ENCODE measurements at regions not wholly inside any gene's neighbourhood (a gene's known extent, or its start where the extent isn't known, plus 50 kb on each side); places are given as distances from the start of the nearest gene placed in this dataset.

GRCh38 chr7:26048663-26049062 is 103.3 kb upstream of the NFE2L3 start:
- no peak for DNase-seq (ENCODE audit: low read depth)

- no peak for DNase-seq (ENCODE audit: low read depth)
Measured at GRCh38 chr7:26049081-26049480, 102.9 kb upstream of the NFE2L3 start.

DNA sequence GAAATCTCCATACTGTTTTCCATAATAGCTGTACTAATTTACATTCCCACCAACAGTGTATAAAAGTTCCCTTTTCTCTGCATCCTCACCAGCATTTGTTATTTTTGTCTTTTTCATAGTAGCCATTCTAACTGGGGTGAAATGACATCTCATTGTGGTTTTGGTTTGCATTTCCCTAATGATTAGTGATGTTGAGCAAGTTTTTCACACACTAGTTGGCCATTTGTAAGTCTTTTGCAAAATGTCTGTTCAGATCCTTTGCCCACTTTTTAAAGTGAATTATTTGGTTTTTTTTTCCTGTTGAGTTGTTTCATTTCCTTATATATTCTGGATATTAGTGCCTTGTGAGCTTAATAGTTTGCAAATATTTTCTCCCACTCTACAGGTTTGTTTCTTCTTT is 101.0 kb upstream of the NFE2L3 start:
- no peak for DNase-seq (ENCODE audit: low read depth)

- DNase-seq (ENCODE audit: low read depth) = no peak
Measured at GRCh38 chr7:26052706-26053105, 99.3 kb upstream of the NFE2L3 start.

GRCh38 chr7:26054386-26054785 is 97.6 kb upstream of the NFE2L3 start:
- no peak for DNase-seq (ENCODE audit: low read depth)

DNA sequence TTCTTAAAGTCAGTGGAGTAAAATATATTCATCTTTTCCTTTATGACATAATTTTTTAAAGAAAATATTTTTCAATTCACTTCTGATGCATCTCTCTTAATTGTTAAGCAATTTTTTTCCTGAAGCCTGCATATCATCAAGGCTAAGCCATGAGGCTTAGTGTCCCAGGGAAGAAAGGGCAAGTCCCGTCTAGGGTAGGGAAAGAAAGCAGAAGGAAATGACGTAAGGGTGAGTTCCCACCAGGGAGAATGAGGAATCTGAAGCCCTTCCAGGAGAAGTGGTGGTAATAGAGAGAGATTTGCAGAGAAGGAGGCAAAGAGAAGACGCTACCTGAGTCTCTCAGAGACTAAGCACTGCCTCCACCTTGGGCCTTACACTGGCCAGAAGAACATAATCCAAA is 96.8 kb upstream of the NFE2L3 start:
- no peak for DNase-seq (ENCODE audit: low read depth)

GRCh38 chr7:26060733-26061677 is 91.0 kb upstream of the NFE2L3 start:
- DNase-seq (ENCODE audit: low read depth) = no peak

DNA sequence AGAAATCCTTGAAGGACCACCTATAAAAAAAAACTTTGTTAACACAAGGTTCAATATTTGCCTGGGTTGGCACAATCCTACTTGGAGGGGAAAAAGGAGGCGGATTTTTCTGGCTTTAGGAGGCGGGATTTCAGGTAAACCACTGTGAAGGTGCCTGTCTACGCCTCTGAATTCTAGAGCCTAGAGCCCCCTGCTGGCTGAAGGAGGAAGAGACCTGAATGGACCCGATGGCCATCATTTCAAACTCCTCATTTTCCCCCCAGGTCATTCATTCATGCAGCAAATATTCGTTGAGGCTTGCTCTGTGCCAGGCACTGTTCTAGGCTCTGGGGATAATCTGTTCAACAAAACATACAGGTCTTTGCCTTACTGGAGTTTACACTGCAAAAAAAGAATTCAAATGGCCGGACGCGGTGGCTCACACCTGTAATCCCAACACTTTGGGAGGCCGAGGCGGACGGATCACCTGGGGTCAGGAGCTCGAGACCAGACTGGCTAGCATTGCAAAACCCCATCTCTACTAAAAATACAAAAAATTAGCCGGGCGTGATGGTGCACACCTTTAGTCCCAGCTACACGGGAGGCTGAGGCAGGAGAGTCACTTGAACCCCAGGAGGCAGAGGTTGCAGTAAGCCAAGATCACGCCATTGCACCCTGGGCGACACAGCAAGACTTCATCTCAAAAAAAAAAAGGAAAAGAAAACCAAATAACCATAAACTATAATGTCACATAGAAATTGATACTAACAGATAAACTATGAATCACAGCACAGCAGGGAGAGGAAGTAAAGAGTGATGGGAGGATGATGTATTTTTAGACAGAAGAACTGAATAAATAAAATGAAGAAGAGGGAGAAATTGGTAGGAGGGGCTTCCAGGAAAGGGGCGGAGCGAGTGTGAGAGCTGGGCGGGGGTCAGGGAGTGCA is 90.1 kb upstream of the NFE2L3 start:
- peak; percentile 10 for DNase-seq (ENCODE audit: low read depth)

GRCh38 chr7:26065652-26066051 is 86.3 kb upstream of the NFE2L3 start:
- DNase-seq (ENCODE audit: low read depth) = no peak

DNA sequence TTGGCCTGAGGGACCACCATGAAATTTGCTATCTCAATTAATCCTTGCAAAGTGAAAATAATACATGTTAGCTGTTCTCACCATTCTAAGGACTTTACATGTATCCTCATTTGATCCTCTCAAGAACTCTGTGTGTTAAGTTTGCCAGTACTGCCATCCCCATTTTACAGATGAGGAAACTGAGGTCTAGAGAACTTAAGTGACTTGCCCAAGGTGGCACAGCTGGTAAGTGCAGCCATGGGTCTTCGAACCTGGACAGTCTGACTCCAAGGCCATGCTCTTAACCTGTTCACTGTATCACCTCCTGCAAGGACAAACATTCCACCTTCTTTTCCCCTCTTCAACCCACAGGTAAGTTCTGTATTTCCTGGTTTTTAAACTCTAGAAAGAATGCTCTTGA is 85.3 kb upstream of the NFE2L3 start:
- DNase-seq (ENCODE audit: low read depth) = no peak

- DNase-seq (ENCODE audit: low read depth) = no peak
Measured at GRCh38 chr7:26070290-26070689, 81.7 kb upstream of the NFE2L3 start.

DNA sequence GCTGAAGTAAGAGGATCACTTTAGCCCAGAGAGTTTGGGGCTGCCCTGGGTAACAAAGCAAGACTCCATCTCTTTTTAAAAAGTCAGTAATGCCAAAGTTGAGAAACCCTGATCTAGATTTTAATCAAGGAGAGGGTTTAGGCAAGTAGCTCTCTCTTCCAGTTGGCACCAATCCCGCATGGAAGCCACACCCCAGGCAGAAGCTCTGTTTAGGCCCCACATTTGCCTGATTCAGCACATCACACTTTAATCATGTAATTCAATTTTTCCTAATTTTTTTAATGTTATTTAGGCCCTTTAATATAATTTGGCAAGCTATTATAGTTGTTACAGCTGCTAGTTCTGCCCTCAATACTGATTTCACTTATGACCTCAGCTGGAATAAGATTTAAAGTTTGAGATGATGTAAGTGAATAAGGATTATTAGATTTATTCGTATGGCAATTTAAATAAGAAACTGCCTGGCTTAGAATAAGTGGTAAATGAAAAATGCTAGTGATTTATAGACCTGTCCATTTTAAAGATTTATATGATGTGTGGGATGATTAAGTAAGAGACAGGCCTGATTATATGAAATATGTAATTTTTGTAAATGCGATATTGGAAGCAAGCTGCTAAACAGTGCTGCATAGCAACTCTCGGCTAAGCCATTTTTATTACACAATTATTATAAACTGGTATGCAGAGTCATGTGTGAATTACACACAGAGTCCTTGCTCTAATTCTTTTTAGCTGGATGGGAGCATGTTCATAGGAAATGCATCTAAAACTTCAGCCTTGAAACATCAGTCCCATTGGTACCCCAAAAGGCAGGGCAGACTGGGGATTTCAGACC is 80.2 kb upstream of the NFE2L3 start:
- no peak for DNase-seq (ENCODE audit: low read depth)

DNA sequence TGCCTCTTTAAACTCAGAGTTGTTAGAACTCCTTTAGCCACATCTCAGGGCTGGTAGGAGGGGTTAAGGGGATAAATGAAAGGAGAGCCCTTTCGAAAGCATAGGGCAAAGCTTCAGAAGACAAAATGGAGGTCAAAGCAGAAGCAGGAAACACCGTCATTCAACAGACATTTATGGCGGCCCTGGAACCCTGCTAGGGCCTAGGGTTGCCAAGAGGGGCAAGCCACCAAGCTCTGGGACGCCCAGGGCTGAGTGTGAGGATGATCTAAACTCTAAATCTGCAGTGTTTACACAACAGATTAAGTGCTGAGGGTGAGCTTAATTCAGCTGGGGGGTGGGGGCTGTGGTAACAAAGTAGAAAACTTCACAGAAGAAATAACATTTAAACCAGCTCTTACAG is 79.0 kb upstream of the NFE2L3 start:
- no peak for DNase-seq (ENCODE audit: low read depth)

- DNase-seq (ENCODE audit: low read depth) = no peak
Measured at GRCh38 chr7:26074919-26075318, 77.1 kb upstream of the NFE2L3 start.

DNA sequence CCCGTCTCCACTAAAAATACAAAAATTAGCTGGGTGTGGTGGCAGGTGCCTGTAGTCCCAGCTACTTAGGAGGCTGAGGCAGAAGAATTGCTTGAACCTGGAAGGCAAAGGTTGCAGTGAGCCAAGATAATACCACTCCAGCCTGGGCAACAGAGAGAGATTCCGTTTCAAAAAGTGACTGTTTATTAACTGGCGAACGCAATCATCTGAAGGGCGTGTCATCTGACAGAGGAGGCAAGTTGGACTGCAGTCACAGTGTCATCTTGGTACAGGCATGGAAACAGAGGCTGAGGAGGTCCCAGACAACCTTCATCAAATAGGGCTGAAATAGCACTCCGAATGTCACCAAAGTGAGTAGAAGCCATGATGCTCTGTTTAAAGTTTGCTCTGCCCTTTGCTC is 75.3 kb upstream of the NFE2L3 start:
- no peak for DNase-seq (ENCODE audit: low read depth)

DNA sequence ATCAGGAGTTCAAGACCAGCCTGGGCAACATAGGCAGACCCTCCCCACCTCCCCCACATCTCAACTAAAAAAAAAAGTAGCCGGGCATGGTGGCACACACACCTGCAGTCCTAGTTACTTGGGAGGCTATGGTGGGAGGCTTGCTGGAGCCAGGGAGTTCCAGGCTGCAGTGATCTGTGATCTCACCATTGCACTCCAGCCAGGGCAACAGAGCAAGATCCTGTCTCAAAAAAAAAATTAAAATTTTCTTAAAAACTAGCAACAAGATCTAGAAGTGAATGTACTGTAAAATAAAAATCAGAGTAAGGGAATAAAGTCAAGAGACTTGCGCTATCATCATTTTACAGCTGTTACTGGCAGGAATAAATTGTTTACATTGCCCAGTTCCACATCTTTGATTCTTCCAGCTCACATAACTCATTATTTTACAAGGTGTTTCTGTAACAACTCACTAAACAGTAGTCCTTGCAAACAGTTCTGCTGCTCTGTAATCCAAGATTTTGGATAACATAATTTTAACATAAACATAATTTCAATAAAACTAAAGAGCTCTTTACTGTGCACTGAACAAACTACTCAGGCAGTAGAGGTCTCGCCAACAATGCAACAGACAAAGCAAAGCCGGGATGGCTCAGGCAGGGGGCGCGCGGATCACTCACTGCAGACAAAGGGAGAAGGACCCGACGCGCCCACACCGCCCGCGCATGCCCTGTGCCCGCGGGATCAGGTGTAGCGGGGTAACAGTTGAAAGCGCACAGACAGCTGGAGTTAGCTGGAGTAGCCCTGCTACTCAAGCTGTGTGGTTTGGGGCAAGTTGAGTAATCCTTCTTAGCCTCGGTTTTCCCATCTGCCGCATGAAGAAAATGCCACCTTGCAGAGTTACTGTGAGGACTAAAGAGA is 73.3 kb upstream of the NFE2L3 start:
- no peak for DNase-seq (ENCODE audit: low read depth)

GRCh38 chr7:26081638-26082037 is 70.4 kb upstream of the NFE2L3 start:
- no peak for DNase-seq (ENCODE audit: low read depth)

- no peak for DNase-seq (ENCODE audit: low read depth)
Measured at GRCh38 chr7:26083113-26083512, 68.9 kb upstream of the NFE2L3 start.

DNA sequence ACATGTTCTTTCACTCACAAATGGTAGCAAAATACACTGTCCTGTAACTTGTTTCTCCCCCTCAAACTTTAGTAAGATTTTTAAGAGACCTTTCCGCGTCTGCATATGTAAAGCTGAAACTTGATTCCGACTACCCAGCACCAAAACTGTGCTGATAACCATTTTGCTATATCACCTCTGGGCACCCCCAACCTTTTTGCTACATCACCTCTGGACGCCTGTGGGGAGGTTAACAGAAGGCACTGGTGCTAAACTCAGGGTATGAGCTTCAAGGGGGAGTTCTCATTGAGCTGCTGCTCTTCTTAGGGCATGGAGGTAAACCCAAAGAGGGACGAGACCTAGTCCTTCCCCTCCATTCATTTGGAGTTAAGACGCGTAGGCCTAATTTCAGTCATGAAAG is 67.6 kb upstream of the NFE2L3 start:
- DNase-seq (ENCODE audit: low read depth) = no peak

DNA sequence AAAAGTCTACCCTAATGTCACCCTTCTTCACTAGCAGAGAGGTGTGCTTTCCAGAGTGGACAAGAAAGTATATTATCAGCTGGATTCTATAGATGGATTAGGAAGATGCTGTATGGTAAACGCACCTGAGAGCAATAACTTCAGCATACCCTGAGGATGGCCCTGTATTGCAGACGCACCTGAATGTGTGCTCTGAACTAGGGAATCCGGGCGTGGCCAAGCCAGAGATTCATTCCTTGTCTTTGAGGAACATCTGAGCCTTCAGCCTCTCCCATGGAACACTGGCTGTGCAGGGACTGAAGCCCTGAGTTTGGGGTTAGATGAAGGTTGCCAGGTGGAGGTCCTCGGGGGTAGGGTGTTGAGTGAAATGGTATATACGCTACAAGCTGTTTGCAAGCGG is 66.2 kb upstream of the NFE2L3 start:
- DNase-seq (ENCODE audit: low read depth) = no peak
